Cerebellar nuclear complex (tissue), 1 donor: ENCODE measurements at regions not wholly inside any gene's neighbourhood (a gene's known extent, or its start where the extent isn't known, plus 50 kb on each side); places are given as distances from the start of the nearest gene placed in this dataset.

Experiments used
- DNase-seq, 2 experiments: peaks; one replicate each; lab custom pipeline; 2025; lab: John Stamatoyannopoulos, UW

DNA sequence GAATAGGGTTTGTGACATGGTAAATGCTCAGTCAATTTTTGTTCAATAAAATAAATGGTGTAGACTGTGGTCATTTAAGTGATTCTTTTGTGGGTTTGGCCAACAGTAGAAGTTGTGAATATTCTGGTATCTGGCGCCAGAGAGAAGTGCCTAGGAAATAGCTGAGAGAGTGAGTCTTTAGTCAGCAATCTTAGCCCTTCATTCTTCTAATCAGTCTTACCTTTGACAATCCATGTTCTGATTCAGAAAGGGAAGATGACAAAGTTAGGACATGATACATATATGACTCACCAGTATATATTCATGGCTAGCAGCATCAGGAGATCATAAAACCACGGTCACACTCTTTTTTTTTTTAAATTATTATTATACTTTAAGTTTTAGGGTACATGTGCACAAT is 141.8 kb upstream of the PCDH18 start:
- no peak for DNase-seq

DNA sequence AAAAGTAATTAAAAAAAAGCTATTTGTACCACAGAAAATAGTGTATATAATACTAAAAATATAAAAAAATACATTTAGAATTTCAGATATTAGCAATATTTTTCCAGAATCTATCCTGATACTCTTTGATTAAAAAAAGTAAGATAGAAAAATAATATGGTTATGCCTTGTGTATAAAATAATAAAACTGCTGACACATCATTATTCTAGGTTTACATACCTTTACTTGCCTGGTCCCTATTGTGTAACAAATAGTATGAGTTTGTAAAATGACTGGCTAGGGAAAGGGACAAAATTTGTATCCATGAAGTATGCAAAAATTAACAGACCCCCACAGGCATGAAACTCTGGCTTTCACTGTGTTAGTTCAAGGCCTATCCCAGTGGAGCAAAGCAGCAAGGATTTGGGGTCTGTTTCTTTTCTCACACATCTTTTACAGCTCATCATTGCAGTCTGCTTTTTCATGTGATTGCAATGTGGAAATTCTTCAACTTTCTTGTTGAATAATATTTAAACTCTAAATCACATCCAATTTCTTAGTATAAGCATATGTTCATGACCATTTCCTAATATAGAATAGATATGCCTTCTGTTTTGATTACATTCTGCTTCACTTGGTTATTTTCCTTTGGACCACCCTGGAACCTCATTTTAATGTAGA is 136.7 kb upstream of the PCDH18 start:
- DNase-seq = no peak

DNA sequence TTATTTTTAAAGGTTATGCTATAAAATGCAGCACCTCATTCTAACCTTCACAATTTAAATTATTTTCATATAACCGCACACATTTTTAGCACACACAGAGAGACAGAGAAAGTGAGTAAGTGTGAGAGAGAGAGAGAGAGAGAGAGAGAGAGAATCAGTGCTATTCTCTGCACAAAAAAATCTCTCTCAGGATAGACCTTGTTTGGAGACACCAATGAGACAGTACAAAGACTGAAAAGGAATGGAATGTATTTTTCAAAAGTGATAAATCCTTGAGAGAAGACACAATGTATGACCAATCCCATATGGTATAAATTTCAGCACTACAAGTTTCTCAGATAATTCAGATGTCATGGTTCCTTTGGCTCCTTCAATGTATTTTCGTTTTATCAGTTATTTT is 132.1 kb upstream of the PCDH18 start:
- DNase-seq = no peak

DNA sequence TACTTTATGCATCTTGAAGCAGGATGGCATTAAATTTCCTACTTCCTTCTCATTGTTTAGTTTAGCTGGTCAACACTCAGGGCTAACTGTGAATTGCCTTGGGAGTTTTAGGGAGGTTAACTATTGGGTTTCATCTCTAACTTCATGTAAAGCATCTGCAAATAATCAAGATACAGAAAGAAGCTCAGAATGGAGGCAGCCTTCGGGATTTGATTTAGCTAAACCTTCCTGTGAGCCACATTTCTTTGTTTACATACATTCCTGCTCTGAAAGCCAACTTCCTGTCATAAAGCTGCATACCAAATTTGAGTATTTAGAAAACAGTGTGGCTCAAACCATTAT is 131.7 kb upstream of the PCDH18 start:
- DNase-seq = no peak

DNA sequence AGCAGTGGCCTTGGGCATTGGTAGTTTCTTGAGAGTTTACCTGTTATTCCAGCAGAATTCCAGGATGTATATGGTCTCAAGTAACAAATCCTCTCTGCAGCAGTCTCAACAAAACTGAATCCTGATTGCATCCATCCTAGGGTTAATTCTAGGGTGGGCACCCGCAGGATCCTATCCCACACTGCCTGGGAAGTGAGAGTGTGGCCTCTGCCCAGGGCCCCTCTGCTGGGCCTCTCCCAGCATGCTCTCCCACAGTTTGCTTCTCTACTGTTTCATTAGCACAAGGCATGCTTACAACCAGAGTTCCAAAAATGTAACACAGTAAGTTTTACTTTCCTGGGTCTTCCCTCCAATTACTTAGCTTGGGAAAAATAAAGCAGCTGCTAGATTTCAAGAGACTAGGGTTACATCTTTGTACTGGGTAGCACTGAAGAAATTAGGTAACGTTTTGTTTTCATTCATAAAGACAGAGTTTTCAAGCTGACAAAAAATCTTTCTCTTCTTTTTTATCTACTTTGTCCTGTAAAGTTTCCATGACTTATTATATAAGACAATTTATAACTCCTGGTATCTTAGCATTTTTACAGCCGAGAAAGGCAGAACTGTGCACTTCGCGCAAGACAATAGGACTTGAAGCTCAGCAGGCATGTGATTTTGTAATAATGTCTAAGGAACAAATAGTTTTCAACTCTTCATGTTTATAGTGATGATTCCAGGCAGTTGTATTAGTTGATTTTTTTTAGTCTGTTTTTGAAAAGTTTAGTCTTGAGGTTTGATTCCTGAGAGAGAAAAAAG is 131.2 kb upstream of the PCDH18 start:
- DNase-seq = no peak

DNA sequence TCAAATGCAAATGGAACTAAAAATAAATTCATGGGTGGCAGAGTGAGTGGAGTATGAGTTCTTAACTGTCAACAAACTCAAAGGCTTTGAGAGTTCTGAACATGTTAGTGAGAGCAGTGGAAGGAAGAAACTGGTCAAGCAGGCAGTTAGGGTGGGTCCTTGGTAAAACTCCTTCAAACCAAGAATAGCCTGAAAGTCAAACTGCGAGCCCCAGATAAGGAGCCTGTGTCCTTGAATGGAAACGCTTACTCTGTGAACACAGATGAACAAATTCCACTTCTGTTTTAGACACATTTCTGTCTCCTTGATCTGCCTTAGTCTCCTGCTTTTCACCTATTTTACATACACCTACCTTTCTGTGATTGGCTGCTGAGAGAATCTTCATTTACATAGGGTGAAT is 129.4 kb upstream of the PCDH18 start:
- DNase-seq = no peak

DNA sequence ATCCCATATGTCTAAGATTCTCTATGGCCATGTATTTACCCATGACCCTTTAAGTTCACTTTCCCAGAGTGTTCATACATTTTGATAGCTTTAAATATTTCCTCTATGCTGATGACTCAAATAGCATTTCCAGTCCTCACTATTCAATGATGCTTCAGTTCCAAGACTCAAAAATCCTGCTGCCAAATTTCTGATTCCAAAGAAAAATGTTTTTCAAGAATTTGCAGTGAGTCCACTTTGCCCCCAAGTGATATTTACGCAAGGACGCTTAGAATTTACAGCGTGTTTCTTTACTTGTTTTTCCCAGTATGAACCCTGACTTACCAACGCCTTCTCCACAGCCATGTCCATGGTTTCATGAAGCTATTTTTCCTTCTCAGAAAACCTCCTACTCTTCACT is 127.9 kb upstream of the PCDH18 start:
- no peak for DNase-seq

DNA sequence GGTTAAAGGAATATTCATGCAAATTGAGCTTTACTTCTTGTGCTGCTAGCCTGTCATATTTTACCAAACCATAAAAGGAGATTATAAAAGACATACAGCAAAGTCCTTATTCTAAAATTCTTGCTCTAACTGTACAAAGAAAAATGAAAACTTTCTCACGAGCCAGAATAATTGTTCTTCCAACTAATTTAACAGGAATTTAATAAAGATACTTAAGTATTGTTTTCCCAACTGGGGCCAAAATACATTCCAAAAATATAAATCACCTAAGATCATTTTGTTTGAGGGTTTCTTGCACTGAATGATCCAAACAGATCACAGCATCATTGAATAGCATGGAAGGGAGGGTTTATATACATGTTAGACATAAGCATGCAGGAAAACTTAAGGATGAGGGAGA is 127.1 kb upstream of the PCDH18 start:
- no peak for DNase-seq

DNA sequence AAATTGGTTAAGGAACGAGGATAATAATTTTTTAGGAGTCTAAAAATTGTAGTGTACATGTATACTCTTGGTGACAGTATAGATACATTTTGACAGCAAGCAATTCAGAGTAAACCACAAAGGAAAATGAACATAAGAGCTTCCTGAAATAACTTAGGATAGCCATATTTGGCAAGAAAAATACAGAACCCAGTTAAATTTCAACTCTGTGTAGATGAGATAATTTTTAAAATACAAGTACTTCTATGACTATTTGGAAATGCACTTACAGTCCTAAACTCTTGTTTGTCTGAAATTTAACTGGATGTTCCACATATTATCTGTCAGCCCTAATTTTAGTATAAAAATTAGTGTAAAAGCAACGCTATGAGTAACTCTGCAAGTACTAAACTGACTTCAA is 124.4 kb upstream of the PCDH18 start:
- DNase-seq = no peak

DNA sequence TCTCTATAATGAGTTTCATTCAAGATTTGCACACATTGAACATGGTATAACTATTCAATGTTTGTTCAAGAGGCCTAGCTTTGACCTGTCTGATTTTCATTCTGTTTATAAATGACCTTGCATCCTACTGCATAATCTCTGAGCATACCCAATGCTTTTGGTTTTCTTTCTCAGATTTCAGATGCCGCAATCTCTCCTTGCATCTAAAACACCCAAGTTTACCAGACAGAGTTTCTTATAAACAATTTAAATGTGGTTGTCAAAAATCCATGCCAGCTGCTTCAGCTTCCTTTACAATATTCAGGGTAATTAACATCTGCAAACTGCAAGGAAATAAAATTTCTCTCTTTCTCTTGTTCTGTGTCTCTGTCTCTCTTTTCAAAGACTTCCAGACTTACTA is 123.0 kb upstream of the PCDH18 start:
- DNase-seq = no peak

DNA sequence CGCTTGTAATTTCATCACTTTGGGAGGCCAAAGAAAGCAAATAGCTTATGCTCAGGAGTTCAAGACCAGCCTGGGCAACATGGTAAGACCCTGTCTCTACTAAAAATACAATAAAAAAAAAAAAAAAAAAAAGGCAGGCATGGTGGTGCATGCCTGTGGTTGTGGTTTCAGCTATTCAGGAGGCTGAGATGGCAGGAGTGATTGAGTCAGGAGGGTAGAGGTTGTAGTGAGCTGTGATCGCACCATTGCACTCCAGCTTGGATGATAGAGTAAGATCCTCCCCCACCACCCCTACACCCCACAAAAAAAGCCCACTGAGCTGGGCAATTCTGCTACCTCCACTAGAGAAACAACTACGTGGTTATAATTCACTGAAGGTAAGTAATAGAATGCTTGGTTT is 118.8 kb upstream of the PCDH18 start:
- DNase-seq = no peak

DNA sequence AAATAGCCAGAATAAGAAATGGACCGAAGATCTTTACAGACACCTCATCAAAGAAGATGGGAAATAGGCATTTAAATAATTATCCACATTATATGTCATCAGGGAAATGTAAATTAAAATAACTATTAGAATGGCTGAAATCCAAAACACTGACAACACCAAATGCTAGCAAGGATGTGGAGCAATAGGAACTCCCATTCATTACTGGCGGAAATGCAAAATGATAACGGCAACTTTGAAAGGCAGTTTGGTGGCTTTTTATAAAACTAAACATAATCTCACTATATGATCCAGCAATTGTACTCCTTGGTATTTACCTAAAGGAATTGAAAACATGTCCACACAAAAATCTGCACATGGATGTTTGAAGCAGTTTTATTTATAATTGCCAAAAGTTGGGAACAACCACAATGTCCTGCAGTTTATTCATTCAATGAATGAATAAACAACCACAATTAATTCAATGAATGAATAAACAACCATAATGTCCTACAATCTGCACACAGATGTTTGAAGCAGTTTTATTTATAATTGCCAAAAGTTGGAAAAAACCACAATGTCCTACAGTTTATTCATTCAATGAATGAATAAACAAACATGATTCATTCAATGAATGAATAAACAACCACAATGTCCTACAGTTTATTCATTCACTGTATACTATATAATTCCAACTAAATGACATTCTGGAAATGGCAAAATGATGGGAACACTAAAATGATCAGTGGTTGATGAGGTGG is 117.6 kb upstream of the PCDH18 start:
- DNase-seq = no peak

DNA sequence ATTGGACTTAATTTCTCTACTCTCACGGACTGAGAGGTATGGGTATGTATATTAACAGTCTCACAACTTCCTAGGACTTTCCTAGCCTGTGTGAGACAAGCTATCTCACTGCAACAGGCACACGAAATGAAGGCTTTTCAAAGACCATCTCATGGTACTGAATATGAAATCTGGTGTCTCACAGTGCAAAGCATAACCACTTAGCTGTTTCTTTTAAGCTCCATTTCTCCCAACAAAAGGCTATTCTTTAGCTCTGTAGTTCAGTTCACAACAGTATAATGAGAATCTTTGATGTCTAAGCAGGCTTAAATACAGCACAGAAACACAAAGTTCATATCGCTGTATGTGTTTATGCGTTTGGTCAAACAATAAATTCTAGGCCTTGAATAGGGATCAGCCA is 116.2 kb upstream of the PCDH18 start:
- DNase-seq = no peak

DNA sequence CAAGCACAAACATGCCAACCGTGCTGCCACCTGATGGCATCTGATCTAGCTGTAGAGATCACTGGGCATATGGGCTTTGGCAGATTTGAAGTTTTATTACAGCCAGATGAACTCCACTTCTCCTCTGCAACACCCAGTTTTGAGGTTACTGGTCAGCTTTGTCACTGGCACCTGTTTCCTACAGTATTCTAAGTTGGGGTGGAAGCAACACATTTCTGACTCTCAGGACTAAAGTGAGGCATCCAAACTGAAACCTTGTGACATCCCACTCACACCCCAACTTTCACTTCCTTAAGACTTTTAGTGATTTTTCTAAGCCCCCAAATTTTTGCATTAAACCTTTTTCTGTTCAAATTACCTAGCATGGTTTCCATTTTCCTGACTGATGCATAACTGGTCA is 115.1 kb upstream of the PCDH18 start:
- DNase-seq = no peak

DNA sequence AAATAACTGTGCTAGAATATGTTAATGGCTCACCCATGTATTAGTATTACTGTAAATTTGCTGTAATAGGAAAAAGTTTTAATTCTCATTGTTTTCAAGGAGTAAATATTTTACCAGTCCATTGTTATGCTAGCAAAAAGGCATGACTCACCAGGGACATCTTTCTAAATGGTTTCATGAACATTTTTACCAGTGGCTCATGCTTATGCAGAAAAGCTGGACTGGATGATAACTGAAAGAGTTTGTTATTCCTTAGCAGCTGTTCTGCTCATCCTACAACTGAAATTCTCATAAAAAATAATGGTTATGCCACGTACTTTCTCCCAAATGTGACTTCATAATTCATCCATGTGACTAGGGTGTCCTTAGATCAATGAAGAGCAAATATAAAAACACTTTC is 111.9 kb upstream of the PCDH18 start:
- DNase-seq = no peak

DNA sequence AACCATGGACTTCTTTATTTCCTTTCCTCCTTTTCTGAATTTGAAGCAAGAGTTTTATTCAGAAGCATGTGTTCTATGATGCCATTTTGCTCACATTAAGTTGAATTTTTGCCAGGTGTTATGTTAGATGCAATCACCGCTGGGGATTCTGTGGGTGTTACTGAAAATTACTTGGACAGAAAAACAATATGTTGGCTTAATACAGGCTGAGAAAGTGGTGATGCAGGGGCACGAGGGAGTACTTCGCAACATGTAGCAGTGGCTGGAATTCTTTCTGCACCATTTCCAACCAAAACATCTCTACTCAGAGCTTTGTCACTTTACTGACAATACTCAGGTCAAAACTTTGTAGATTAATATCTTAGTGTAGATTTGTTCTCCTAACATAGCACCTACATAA is 109.2 kb upstream of the PCDH18 start:
- DNase-seq = no peak

DNA sequence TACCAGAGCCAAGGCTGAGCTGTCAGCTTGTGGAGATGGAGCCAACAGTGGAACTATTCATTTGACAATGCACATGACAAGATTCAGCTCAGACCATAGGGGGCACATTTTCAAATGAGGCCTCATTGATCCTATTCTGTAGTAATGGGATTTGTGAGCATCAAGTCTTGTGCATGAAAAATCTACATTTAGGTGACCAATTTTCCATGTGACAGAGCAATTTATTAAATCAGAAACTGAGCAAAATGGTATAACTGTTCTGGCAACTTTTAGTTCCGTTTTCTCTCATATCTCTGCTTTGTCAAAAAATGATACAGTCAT is 108.5 kb upstream of the PCDH18 start:
- DNase-seq = no peak

DNA sequence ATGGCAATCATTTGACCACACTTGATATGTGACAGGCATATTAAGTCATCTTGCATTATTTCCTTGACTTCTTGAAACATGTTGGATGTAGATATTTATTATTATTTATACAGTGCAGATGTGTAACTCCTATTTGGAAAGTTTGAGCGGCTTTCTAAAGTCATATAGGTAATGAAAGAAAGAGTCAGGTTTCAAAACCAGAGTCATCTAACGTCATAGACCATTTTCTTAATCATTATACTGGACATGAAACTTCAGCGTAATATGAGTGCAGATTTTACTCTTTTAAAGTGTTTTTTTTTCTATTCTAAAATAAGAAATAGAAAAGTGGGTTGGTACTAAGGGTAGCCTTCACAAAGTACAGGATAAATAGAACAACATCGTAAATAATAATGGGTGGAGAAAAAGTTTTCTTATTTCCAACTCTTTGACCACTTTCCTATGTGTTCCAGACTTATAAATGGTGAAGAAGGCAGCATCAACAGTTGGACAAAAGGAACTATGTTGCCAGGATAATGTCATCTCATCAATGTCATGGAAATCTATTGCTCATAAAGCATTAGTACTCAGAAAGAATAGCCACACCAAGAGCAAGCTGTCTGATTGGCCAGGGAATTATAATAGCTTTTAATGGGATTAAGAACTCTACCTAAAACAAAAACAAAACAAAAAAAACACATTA is 108.0 kb upstream of the PCDH18 start:
- no peak for DNase-seq

DNA sequence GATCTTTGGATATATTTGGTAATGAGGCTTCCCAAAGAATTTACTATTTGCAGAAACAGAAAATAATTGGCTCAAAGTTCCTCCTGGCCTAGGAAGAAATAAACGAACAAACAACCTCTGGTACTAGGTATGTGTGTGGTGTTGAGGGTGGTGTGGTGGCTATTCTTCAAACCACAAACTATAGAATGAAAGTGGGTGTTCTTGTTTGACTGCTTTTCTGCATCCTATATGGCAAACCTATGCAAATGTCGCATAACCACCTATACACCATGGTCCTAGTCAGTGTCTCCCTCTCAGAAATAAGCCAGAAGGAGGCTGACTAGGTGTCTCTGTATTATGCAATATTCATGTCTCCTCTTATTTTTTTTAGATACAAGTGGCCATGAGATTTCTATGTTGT is 106.6 kb upstream of the PCDH18 start:
- no peak for DNase-seq

DNA sequence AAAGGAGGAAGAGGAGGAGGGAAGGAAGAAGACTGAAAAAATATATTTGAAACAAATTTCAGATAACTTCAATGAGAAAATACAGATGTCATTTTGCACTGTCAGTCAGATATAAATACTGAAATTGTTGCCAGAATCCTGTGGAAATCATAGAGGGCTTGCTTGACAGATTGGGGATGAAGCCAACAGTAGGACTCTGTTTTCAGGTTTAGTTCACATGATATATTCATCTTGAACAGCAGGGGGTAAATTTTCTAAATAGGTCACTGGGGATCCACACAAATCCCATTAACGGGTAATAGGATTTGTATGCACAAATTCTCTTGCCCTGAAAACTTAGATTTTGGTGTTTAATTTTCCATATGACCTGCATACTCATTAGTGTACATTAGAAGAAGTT is 103.3 kb upstream of the PCDH18 start:
- no peak for DNase-seq

DNA sequence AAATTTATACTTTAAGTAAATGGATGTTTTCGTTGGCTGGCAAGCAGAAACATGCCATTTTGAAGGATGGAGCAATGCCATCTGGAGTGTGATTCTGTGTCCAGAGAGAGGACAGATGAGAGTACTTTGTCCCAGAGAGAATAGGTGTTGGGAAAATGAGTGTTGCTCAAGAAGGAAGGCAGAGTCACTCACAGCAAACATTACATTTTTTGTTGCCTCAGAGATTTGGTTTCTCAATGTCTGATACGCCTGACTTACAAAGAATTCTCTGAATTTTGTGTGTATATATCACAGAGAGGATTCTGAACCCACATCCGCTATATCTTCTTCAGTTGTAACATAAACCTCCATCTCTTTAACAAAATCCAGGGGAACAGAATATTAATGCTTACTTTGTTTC is 102.8 kb upstream of the PCDH18 start:
- no peak for DNase-seq

DNA sequence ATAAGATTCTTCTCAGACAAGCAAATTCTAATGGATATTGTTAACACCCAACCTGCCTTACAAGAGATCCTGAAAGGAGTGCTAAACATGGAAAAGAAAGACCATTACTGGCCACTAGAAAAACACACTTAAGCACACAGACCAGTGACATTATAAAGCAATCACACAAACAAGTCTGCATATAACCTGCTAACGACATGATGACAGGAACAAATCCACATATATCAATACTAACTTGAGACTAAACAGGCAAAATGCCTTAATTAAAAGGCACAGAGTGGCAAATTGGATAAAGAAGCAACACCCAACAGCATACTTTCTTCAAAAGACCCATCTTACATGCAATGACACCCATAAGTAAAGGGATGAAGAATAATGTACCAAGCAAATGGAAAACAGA is 100.5 kb upstream of the PCDH18 start:
- no peak for DNase-seq

DNA sequence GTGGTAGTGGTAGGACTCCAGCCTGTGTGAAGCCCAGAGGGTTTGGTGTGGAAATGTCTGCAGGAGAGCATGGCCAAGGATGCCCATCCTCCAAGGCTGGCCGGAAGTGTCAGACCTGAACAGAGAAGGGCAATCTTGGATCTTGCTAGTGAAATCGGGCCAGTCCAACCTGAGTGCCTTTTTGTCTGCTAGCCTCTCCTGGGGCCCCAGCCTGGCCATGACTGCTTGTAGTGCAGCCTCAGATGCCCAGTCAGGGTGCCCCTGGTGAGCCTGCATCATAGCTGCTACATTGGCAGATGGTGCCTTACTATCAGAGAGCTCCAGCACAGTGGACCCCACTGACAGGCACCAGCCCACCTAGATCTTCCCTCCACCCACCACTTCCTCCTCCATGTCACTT is 99.3 kb upstream of the PCDH18 start:
- no peak for DNase-seq
